Cardiac muscle cell (in vitro differentiated cells and primary cell): ENCODE measurements at regions not wholly inside any gene's neighbourhood (a gene's known extent, or its start where the extent isn't known, plus 50 kb on each side); places are given as distances from the start of the nearest gene placed in this dataset.

ENCODE experiments used
- DNase-seq, 2 donors: peaks; one replicate each; pipeline versions ENCODE4 v3.0.0 to v3.0.0-alpha.2; 2010 to 2017; ENCODE audit warnings: low read depth in 1 of 2, low spot score in 1 of 2
- H3K27ac ChIP-seq: fragments of 200-600 bp; sonication (generic); 2 replicates; pipeline ENCODE4 v1.5.1; 2016
- H3K27me3 ChIP-seq: fragments of 200-600 bp; sonication (generic); 2 replicates; pipeline ENCODE4 v1.6.0; 2016; ENCODE audit warnings: control low read depth
- H3K36me3 ChIP-seq: fragments of 200-600 bp; sonication (generic); 2 replicates; pipeline ENCODE4 v1.5.1; 2016; ENCODE audit warnings: control low read depth
- H3K4me1 ChIP-seq: fragments of 200-600 bp; sonication (generic); 2 replicates; pipeline ENCODE4 v1.8.1; 2017; ENCODE audit warnings: low read depth, mild to moderate bottlenecking, mixed run types
- H3K4me3 ChIP-seq: fragments of 200-600 bp; sonication (generic); 2 replicates; pipeline ENCODE4 v1.5.1; 2016; ENCODE audit warnings: mild to moderate bottlenecking
- H3K9me3 ChIP-seq: fragments of 200-600 bp; sonication (generic); 2 replicates; pipeline ENCODE4 v1.5.1; 2017; ENCODE audit warnings: low read depth, mild to moderate bottlenecking, control low read depth
- TF ChIP-seq, protein P1 (sequence below): IDR thresholded peaks from 2 replicates; pipeline ENCODE4 v1.5.1; 2012; ENCODE audit warnings: low read depth, mild to moderate bottlenecking, low read length

DNA sequence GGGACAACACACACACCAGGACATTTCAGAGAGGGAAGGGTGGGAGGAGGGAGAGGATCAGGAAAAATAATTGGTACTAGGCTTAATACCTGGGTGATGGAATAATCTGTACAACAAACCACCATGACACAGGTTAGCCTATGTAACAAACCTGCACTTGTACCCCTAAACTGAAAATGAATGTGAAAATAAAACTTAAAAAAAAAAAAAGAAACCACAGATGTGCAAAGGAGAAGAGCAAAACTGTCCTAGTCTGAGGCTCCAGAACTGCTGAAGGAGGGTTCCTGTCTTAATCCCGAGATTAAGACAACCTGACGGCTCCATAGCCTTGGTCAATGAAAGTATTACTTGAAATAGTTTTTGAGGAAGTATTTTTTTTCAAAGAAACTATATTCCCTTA lies 423.0 kb downstream of the NEBL start:
- Histone ChIP-seq H3K27ac (no peak overlapping the region), H3K9me3 (no peaks in the 10 kb centered on the region), H3K36me3 (no peaks in the 10 kb centered on the region), H3K4me1 (no peaks in the 10 kb centered on the region), H3K4me3 (no peak overlapping the region), H3K27me3 (no peaks in the 10 kb centered on the region)
- TF ChIP-seq, protein P1, sequence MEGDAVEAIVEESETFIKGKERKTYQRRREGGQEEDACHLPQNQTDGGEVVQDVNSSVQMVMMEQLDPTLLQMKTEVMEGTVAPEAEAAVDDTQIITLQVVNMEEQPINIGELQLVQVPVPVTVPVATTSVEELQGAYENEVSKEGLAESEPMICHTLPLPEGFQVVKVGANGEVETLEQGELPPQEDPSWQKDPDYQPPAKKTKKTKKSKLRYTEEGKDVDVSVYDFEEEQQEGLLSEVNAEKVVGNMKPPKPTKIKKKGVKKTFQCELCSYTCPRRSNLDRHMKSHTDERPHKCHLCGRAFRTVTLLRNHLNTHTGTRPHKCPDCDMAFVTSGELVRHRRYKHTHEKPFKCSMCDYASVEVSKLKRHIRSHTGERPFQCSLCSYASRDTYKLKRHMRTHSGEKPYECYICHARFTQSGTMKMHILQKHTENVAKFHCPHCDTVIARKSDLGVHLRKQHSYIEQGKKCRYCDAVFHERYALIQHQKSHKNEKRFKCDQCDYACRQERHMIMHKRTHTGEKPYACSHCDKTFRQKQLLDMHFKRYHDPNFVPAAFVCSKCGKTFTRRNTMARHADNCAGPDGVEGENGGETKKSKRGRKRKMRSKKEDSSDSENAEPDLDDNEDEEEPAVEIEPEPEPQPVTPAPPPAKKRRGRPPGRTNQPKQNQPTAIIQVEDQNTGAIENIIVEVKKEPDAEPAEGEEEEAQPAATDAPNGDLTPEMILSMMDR, result no peak
- no peak for DNase-seq

DNA sequence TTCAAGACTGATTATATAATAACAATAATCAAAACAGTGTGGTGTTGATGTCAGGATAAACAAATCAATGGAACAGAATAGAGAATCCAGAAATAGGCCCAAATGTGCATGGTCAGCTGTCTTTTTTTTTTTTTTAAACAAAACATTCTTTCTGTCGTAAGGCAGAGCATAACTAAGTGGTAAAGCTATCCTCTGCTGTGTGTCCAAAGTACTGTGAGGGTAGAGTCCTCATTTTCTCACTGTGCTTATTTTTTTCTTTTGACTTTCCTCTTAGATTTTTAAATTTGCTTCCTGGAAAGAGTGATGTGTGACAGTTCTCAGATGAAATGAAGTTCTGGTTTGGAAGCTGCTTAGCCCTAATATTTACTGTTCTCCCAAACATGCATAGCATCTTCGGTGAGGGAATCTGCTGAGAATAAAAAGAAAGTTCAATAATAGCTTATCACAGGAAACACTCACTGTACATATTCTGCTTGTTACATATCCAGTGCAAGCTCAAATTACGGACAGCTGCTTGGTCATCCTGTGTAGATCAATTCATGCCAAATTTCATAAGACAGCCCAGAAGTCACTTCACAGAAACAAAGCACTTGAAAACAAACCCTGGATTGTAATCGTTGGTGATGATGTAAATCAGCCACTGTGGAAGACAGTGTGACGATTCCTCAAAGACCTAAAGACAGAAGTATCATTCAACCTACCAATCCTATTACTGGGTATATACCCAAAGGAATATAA lies 423.9 kb downstream of the NEBL start:
- Histone ChIP-seq H3K36me3 (no peaks in the 10 kb centered on the region), H3K4me3 (no peak overlapping the region), H3K27ac (no peak overlapping the region), H3K9me3 (no peaks in the 10 kb centered on the region), H3K4me1 (no peaks in the 10 kb centered on the region), H3K27me3 (no peaks in the 10 kb centered on the region)
- peak in 1 of 2 donors; percentile 3 for DNase-seq
- TF ChIP-seq, protein P1, result no peak

DNA sequence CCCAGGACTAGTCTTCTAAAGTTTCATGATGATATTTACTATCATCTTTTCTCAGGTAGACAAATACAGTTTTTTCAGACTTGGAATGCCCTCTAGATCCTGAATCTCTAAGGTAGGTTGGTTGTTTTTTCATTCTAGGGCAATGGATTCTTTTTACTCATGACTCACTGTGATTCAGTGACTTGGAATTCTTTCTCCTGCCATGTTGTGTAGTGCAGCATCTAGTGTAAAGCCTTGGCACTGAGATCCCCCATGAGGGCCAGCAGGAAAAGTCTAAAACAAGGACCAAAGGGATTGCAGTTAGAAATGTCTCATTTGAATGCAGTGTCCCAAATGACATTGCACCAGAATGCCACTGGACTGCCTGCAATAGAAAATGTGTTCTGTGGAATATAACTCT lies 430.4 kb downstream of the NEBL start:
- Histone ChIP-seq H3K36me3 (no peaks in the 10 kb centered on the region), H3K9me3 (no peaks in the 10 kb centered on the region), H3K27ac (no peak overlapping the region), H3K4me3 (no peak overlapping the region), H3K4me1 (no peaks in the 10 kb centered on the region), H3K27me3 (no peaks in the 10 kb centered on the region)
- peak in 1 of 2 donors; percentile 9 for DNase-seq
- TF ChIP-seq, protein P1, result no peak

DNA sequence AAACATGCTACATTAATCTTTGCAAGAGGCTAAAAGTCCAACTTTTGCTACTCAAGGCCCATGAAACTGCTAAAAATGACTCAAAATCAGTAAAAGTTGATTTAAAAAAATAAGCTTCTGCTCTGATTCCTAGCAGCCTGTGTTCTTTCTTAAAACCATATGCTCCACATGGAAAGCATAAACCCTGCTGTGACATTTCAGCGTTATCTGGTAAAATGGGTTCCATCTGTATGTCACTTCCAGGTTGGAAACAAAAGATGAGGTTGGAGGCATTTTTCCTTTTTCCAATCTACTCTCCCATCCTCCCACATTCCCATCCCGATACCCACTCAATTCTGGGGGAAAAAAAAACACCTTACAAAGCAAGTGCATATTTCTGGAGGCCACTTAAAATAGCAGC lies 439.5 kb downstream of the NEBL start:
- no peaks in the 10 kb centered on the region for H3K36me3 ChIP-seq
- DNase-seq, result no peak
- H3K27ac ChIP-seq, result no peak overlapping the region
- no peaks in the 10 kb centered on the region for H3K9me3 ChIP-seq
- H3K4me3 ChIP-seq, result no peak overlapping the region
- H3K27me3 ChIP-seq, result no peaks in the 10 kb centered on the region
- peaks cover 4% of the 10 kb centered on the region for H3K4me1 ChIP-seq
- TF ChIP-seq, protein P1, result no peak

DNA sequence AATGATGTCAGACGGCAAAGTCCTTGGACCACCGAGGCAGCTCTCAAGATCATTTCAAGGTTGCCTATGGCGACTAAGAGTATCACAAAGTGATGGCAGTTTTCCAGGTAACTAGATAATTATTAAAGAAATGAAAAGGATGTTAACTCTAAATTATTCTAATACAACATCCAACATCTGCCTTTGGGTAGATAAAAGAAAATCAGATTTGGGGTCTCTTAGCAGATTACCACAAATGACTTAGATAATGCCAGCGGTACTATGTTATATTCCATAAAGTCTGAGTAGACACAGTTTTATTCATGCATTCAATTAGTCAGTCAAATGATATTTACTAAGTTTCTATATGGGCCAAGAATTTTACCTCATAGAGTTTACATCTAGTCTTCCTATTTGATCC lies 441.3 kb downstream of the NEBL start:
- DNase-seq, result no peak
- Histone ChIP-seq H3K36me3 (no peaks in the 10 kb centered on the region), H3K4me1 (peaks cover 4% of the 10 kb centered on the region), H3K9me3 (no peaks in the 10 kb centered on the region), H3K27me3 (no peaks in the 10 kb centered on the region), H3K4me3 (no peak overlapping the region), H3K27ac (no peak overlapping the region)
- TF ChIP-seq, protein P1, result no peak
